PFSK-1 (cell line): ENCODE measurements at regions not wholly inside any gene's neighbourhood (a gene's known extent, or its start where the extent isn't known, plus 50 kb on each side); places are given as distances from the start of the nearest gene placed in this dataset.

Source experiments
- POLR2AphosphoS5 ChIP-seq: IDR thresholded peaks from 2 replicates; pipeline ENCODE4 v1.6.1; 2012; ENCODE audit warnings: low read depth, mild to moderate bottlenecking, control low read depth, low read length, moderate library complexity
- TAF1 ChIP-seq: IDR thresholded peaks from 2 replicates; pipeline ENCODE4 v1.6.1; 2012; ENCODE audit warnings: low read length, control low read depth, borderline replicate concordance; ENCODE audit not compliant: insufficient read depth
- TF ChIP-seq, protein P1 (sequence below), 2 experiments: IDR thresholded peaks; 2 replicates each; pipeline versions ENCODE4 v1.6.1 to v1.8.0; 2011 to 2012; ENCODE audit warnings: low read depth in 2 of 2, low read length in 2 of 2, control low read depth in 1 of 2, inconsistent platforms in 1 of 2, mild to moderate bottlenecking in 1 of 2, moderate library complexity in 1 of 2; ENCODE audit not compliant: insufficient read depth in 1 of 2

DNA sequence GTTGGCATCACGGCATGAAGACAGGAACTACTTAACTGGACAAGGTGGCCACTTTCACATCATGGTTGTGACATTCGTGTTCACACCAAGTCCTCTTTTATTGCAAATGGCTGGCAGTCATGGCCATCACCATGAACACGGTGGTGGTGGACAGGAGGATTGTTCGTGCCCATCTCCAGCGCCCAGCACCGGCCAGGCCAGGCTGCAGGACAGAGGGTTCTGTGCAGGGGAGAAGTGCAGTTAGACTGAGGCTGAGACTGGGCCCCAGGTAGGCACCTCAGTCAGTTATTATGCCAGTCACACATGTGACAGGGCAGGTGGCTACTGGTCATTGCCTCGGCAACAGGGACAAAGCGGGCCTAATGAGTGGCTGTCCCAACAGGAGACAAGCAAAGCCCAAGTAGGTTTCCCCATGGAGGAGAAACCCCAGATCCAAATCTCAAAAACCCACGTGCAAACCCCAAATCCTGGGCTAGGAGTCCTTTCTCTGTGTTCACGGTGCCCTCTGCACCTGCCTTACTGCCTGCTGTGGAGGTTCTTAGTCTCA, 468.1 kb upstream of the MYT1L start:
- TF ChIP-seq POLR2AphosphoS5, result no peak
- TF ChIP-seq, protein P1, sequence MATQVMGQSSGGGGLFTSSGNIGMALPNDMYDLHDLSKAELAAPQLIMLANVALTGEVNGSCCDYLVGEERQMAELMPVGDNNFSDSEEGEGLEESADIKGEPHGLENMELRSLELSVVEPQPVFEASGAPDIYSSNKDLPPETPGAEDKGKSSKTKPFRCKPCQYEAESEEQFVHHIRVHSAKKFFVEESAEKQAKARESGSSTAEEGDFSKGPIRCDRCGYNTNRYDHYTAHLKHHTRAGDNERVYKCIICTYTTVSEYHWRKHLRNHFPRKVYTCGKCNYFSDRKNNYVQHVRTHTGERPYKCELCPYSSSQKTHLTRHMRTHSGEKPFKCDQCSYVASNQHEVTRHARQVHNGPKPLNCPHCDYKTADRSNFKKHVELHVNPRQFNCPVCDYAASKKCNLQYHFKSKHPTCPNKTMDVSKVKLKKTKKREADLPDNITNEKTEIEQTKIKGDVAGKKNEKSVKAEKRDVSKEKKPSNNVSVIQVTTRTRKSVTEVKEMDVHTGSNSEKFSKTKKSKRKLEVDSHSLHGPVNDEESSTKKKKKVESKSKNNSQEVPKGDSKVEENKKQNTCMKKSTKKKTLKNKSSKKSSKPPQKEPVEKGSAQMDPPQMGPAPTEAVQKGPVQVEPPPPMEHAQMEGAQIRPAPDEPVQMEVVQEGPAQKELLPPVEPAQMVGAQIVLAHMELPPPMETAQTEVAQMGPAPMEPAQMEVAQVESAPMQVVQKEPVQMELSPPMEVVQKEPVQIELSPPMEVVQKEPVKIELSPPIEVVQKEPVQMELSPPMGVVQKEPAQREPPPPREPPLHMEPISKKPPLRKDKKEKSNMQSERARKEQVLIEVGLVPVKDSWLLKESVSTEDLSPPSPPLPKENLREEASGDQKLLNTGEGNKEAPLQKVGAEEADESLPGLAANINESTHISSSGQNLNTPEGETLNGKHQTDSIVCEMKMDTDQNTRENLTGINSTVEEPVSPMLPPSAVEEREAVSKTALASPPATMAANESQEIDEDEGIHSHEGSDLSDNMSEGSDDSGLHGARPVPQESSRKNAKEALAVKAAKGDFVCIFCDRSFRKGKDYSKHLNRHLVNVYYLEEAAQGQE (IDR thresholded peaks at IDR 0.05; ENCODE audit: insufficient read depth in 1 of 2, low read depth in 2 of 2, low read length in 2 of 2), result no peak
- no peak for TF ChIP-seq TAF1
